Stimulated activated CD8-positive, alpha-beta memory T cell treated with anti-CD3 and anti-CD28 coated beads, Interleukin-15, amount 100 ng/mL, for 4 hours (primary cell): ENCODE measurements at regions not wholly inside any gene's neighbourhood (a gene's known extent, or its start where the extent isn't known, plus 50 kb on each side); places are given as distances from the start of the nearest gene placed in this dataset.

Experiments
- DNase-seq, 2 donors: peaks; one replicate each; pipeline ENCODE4 v3.0.0-alpha.2; 2020; ENCODE audit warnings: low read depth in 2 of 2

DNA sequence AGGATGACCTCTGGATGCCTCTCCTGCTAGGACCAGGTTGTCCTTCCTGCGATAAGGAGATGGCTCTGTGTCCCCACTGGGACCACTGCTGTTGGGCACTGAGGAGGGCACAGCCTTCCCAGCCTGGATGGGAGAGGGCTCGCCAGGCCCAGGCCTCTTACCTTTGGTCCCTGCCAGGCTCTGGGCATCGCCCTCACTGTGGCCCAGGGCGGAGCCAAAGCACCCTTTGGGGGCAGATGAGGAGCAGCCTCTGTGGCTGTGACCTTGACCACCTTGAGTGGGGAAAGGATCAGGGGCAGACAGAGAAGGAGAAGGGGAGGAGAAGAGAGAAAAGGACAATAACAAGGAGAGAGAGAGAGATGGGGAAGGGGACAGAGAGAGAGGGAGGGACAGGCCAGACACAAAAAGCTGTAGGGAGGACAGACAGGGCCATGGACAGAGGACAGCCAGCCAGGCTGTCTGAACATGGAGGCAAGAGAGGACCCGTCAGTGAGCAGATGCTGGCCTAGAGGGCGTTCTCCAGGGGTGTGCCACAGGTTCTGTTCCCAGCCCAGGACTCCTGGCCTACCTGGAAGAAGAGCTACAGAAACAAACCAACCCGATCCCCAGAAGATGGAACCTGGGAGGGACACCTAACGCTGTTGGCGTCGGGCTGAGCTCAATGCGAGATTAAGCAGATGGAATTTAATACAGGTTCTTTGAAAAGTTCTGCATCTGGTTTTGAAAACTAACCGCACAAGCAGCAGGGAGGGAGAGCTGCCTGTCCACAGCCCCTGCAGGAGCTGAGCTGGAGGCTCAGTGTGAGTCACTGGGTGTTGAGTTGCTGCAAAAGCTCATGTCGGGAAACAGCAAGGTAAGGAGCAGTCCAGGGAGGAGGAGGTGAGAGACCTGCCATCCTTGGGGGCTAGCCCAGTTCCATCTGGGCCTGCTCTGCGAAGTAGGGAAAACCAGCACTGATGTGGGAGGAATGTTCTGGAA is 262.1 kb downstream of the PTPRU start:
- no peak for DNase-seq

DNA sequence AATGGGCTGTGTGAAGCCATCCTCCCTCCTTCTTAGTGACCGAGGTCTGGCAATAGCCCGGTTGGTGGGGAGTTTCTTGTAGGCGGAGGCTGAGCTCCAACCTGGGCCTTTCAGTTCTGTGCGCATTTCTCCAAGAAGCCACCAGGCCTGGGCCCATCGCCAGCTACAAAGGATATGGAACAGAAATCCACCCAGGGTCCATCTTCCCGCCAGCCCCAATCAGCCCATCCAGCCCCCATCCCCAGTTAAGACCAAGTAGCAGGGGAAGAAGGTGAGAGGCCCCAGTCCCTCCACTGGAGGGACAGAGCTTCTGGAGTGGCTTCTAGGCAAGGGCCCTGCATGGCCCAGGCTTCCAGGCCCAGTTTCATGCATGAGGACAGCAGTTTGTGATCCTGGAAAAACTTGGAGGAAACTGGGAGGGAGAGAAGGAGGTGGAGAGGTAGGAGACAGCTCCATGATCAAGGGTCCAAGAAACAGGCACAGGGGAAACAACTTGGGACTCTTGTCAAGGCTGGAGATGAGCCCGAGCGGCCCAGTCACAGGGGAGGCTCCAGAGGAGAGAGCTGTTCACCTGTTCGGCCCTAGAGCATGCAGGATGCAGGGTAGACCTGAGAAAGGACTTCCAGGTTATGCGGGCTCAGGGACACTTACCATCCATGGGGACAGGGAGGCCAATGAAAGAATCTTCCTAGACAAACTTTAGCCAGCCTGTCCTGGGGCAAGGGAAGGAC is 261.2 kb downstream of the PTPRU start:
- DNase-seq = no peak

DNA sequence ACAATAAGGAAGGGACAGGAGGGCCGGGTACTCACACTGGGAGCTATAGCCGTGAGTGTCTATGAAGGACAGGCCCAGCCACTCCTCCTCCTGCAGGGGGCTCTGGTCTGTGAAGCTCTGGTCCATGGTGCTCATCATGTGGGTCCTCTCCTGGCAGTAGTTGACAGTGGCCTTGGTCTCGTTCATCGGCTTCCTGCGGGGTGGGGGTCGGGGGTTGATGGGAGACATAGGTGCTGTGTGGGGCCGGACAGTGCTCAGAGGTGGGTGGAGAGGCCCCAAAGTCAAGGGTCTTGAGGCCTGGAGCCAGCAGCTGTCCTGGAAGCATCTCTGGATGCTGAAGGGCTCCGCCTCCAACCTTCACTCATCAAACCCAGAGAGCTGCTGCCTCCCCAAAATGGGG is 260.4 kb downstream of the PTPRU start:
- DNase-seq = no peak

DNA sequence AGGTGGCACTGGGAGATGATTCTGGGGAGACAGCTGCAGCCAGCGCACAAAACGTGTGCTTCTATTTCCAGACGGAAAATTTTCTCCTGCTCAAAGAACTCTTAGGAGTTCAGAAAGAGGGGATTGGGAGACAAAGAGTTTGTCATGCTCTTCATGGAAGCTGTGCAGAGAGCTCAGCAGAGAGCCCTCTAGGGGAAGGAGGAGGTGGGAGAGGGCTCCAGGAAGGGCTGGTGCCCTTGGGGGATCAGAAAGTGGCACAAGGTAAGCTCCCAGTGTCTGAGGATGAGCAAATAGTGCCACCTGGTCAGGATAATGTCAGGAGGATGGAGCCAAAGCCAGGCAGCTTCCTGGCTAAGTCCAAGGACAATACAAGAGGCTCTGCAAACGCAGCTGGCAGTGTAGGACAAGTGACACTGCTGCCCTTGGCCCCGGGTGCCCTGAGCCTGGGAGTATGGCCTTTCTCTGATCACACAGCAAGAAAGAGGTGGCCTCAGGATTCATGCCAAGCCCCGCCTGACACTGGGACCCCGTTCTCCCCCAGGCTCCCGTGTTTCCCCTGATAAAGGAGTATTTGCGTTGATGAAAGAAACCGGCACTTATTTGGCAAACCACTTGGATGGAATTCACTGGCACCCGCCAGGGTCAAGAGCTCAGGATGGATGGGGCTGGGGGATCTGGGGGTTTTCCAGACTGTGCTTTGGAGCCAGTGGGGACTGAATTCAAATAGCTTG is 254.0 kb downstream of the PTPRU start:
- no peak for DNase-seq

DNA sequence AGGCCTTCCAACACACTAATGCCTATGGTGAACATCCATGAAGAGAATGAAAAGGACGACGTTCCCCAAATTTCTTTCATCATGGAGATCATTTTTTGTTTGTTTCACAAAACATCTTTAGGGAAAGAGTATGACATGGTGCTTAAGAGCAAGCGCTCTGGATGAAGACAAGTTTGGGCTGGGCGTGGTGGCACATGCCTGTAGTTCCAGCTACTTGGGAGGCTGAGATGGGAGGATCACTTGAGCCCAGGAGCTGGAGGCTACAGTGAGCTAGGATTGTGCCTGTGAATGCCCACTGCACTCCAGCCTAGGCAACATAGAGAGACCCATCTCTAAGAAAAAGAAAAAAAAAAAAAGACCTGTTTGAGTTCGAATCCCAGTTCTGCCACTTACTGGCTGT is 253.1 kb downstream of the PTPRU start:
- no peak for DNase-seq

DNA sequence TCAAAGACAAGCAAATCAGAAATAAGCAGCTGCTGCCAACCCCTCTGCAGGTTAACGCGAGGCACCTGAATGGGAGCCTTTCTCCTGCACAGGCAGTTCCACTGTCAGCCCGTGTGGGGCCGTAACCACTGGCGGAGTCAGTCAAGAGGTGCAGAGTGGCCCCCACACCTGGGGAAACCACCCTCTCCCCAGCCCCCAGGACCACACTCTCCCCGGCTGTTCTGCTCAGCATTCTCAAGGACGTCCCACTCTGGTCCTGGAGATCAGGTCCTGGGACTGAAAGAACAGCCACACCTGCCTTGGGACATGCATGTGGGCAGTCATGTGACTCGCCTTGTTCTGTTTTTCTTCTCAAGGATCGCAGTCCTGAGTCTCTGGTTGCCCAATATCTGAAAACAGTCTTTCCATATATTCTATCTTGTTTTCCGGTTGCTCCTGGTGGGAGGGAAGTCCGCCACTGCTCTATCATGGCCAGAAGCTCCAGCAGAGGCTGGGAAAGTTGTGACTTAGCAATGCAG is 252.5 kb downstream of the PTPRU start:
- no peak for DNase-seq

DNA sequence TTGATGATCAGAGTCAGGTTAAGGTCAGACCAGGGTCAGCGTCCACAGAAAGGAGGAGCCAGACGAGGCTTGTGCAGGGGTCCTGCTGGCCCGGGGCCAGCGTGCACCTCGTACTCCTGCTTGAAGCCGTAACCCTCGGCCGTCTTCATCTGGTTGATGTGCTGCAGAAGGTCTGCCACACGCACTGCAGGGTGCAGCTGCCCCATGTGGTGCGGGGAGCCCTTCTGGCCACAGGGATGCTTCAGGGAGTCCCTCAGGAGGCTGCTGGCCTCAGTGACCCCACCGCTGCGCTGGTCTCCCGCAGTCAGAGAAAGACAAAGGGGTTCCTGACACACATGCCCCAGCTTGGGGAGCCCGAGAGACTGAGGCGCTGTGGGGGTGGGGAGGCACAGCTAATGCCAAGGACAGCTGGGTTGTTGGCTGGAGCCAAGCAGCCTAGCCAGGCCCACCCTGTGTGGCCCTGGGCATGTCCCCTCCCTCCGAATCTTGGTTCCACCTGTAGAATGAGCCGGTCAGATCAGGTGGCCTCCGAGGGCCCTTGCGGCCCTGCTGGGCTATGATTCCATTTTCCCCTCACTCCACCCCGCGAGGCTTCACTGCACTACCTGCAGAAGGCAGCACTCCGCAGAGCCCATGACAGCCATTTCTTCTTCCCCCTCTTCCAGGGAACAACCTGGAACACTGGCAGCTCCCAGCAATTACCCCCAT is 251.9 kb downstream of the PTPRU start:
- no peak for DNase-seq

DNA sequence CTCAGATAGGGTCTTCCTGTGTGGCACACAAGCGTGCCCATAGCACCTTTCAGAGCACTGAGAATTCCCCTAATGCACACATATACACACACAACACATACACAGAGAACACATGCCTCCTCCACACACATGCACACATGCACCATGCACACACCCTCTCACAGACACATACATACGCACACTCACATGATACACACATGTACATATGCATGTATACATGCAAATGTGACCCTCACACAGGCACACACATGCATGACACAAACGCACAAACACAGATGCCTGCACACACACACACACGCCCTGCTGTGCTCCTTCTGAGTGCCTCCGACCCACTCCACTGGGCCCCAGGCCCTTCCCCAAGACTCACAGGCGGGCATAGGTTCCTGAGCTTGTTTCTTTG is 251.0 kb downstream of the PTPRU start:
- DNase-seq = no peak

DNA sequence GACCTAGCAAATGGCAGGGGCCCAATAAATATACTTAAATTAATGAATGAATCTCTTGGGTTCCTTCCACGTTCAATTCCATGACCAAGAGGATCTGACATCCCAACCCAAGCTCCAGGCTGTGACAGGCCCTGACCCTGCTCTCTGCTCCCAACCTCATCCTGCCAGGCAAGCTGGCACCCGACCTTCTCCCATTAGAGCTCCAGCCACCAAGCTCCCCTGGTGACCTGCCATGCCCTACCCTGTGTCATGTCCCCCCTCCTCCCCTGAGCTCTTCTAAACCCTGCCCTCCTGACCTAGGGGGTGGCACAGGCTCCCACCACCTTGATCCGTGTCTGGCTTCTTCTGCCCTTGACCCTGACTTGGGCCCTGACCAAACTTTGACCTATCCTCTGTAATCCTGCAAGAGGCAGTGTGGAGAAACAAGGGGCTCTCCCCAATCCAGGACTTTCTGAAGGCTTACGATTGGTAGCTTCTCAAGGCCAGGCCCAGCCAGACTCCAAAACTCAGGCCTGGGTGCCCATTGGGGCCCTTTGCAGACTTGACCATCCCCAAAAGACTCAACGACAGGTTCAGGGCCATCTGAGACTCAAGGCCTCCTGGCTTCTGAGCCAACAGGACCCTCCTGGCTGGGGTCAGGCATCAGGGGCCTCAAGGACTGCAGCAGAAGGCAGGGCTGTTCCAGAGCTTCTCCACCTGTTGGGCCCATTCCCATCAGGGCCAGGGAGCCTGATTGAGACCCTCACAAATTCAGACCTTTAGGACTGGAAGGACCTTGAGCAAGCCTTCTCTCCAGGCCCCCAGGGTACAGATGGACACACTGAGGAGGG is 249.0 kb downstream of the PTPRU start:
- no peak for DNase-seq

DNA sequence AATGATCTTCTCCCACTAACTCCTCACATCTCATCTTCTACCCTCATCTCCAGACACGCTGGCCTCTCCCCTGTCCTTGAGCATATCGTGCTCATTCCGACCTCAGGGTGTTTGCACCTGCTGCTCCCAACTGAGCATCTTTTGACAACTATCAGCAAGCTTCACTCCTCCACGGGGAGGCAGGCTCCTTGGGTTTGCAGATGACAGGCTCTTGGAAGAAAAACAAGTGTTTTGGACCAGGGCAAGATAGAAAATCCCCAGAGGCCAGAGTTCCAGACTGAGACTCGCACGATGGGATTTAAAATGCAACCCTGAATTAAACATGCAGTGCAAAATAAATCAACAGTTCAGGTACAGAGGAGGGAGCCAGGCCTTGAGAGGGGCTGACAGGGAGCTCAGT is 246.7 kb downstream of the PTPRU start:
- DNase-seq = no peak

DNA sequence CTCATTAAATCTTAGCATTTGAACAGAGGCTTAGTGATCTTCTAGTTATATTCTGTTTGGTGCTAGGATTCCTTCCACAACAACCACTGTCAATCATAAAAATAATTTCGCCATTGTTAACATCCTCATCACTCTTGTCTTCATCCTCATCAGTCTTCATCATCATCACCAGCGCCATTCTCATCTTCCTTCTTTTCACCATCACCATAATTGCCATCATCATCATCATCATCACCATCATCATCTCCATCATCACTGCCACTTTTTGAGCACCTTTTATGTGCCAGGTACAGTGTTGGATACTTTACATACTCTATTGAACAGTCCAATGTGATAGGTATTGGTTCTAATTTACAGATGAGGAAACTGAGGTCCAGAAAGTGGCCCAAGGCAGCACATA is 245.7 kb downstream of the PTPRU start:
- DNase-seq = no peak

DNA sequence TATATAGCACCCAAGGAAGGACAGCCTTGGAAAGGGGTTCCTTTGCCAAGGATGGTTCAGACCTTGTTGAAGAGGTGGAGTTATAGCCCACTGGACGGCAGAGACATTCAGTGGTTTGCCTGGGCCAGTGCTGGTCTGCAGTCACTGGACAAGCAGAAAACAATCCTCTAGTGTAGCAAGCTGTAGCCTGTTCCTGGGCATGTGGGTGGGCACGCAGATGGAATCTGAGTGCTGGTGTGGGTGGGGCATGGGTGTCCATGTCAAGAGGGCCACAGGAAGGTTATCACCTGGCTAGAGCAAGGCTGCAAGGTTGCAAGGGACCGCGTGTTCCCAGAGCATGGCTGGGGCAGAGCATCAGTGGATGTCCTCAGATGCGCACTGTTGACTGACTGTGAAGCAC is 244.7 kb downstream of the PTPRU start:
- DNase-seq = no peak

DNA sequence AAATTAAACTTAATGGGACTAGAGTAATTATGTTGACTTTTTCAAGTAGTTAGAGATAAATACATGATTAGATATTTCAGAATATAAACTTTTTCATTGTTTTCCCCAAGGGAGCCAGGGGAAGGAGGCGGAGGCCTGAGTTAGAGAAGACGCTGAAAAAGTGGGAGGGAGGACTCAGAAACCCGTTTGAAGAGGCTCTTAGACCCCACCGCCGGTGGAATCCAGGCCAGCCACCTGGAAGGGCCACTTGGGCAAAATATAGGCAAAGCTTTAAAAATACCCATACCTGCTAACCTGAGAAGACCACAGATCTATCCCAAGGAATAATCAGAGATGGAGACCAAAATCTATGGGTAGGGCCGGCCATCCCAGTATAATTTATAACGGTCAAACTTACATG is 242.6 kb downstream of the PTPRU start:
- DNase-seq = no peak

DNA sequence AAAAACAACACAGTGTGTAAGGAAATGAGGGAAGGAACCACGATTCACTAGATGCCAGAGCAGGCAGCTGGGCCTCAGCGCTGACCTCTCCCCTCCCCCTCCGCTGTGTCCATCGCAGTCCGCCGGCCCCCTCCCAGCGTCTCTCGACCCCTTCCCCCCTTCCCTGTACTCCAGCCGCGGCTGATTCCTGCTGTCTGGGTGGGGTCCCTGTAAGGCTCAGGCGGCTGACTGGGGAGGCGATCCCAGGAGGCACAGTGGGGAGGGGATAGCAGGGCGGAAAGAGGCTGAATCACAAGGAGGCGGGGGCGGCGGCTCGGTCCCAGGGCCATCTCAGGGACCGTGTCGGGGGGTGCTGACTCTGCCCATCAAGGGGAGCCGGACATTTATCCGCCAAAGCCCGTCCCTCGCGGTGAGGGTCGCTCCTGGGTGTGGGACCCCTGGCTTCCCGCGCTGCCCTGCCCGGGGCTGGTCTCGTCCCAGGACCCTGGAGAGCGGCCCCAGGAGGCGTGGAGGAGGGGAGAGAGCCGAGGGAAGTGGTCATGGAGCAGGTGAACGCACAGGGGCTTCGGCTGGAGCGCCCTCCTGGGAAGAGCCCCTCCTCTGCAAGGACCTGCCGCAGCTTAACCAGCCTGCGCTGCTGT is 241.9 kb downstream of the PTPRU start:
- no peak for DNase-seq

DNA sequence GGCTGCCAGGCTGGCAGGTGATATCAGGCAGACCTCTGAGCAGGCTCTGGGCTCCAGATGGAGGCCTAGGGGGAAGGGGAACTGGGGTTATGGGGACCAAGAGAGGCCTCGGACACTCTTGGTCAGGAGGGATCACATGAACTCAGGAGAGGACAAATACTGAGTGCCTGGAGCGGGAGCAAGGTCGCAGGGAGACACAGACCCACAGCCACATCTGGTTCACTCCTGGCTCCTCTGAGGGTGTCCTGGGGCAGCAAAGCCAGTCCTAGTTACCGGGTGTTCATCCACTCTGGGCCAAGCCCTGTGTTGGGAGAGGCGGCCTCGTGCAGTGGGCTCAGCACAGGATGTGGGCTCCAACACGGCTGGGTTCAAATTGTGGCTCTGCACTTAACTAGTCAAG is 239.0 kb downstream of the PTPRU start:
- no peak for DNase-seq

DNA sequence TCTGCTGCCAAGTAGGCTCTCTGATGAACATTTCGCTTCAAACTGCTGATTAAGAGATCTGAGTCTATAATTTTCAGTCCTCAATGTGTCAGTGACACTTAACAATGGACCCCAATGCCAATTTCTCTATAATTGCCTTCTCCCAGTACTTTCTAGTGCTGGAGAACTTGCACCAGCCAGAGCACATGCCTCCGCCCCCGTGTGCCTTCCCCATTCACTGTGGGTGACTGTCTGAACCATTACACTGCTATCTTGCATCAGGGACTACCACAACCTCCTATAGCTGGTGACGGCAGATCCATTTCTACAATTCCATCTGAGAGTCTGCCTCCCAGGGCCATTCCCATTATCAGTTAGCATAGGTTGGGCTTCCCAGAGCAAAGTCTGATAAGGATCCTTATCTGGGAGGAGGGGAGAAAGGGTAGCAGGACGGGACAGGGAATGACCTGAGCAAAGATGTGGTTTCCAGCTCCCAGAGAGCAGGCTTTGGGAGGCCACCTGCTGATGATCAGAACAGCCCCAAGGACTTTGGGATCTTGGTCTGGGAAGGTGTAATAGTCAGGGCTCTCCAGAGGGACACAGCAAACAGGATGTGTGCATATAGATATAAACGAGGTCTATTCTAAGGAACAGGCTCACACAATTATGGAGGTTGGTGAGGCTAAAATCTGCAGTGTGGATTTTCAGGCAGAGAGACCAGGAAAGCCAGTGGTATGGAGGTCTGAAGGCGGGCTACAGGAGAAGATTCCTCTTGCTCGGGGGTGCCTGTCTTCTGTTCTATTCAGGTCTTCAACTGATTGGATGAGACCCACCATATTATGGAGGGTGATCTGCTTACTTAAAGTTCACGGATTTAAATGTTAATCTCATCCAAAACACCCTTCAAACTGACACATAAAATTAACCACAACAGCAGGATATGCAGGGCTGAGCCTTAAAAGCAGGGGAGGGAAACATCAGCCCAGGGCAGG is 238.2 kb downstream of the PTPRU start:
- DNase-seq = no peak

DNA sequence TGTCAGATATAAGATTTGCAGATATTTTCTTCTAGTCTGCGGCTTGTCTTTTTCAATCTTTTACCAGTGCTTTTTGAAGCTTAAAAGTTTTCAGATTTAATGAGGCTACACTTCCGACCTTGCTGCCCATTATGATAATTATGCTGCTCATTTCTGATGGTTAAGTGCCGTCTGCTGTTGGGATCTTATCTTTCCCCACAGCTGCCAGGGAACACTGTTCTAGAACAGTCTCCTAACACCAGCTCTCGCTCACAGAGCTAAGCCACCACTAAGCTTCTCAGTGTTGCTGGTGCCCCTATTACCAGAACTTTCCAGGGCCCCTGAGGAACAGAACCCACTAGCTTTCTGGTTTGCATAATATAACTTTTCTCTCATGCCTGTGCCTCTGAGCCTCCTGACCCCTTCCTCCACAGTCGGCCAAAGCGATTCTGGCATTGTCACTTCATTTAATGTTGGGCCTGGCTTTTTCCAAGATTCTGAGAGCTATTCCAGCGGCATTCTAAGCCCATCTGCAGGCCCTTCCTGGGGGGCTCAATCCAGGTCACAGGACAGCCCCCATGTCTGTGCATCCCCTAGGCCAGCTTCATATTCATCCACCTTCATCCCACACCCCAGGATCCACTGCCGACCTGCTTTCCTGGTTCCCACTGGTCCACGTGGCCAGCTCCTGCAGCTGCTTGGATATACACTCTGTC is 237.0 kb downstream of the PTPRU start:
- no peak for DNase-seq
